HS-5 (cell line): ENCODE measurements at regions not wholly inside any gene's neighbourhood (a gene's known extent, or its start where the extent isn't known, plus 50 kb on each side); places are given as distances from the start of the nearest gene placed in this dataset.
"Not testable (repeated sequence)": the region's sequence is repeated elsewhere in the genome, so short reads cannot be mapped to it uniquely, and the experiment has no call there.

Experiments used
- DNase-seq: peaks from one replicate; pipeline ENCODE4 v3.0.0-alpha.2; 2012; ENCODE audit warnings: low read depth

GRCh38 chr13:104635879-104636278, 1569.7 kb upstream of the SLC10A2 start:
- no peak for DNase-seq

DNA sequence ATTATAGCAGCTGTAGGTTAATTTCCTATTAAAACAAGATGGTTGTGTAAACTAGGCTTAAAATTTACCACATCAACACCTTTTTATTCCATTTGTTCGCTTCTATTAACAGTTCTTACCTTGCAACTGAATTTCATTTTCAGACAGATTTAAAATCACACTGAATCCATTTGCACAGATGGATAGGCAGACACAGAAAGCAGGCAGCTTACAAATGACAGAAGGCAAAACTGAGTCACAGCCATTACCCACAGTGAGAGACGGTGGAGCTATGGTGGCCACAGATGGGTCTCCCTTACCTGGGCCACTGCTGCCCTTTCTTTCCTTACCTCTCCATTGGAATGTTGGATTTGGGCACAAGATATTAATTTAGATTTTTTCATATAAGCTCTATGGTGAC, 1567.8 kb upstream of the SLC10A2 start:
- no peak for DNase-seq

GRCh38 chr13:104632736-104633135, 1566.5 kb upstream of the SLC10A2 start:
- DNase-seq: no peak

DNA sequence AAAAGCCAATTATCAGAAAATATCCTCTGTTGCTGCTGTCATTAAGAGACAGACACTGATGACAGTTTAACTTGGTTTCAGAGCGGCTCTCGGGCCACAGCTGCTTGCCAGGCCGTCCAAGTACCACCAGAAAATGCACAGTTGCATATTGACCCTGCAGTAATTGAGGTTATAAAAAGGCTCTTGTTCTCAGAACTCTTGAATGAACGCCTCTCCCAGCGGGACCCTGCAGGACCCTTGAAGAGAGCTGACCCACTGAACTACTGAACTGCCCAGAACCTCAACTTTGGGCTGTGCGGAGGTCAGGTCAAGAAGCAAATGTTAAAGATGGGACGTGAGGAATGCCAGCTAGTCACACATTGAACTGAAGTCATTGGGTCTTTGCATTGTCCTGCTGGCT, 1559.0 kb upstream of the SLC10A2 start:
- DNase-seq: no peak

DNA sequence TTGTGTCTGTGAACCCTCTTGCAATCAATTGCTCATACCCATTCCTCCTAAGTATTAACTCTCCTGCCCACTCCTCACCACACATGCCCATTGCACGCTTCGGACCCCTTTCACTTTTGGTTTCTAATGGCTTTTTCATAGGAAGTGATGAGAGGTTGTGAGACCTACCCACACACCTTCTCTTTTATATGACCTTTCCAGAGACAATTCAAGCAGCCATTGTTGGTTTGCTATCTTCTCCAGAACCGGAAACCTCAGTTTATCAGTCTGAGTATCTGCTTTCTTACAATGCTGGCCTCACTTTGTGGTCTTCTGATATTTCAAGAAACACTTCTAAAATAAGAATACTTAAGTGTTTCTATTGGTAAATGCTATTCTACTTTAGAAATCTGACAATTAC, 1550.8 kb upstream of the SLC10A2 start:
- DNase-seq: no peak

DNA sequence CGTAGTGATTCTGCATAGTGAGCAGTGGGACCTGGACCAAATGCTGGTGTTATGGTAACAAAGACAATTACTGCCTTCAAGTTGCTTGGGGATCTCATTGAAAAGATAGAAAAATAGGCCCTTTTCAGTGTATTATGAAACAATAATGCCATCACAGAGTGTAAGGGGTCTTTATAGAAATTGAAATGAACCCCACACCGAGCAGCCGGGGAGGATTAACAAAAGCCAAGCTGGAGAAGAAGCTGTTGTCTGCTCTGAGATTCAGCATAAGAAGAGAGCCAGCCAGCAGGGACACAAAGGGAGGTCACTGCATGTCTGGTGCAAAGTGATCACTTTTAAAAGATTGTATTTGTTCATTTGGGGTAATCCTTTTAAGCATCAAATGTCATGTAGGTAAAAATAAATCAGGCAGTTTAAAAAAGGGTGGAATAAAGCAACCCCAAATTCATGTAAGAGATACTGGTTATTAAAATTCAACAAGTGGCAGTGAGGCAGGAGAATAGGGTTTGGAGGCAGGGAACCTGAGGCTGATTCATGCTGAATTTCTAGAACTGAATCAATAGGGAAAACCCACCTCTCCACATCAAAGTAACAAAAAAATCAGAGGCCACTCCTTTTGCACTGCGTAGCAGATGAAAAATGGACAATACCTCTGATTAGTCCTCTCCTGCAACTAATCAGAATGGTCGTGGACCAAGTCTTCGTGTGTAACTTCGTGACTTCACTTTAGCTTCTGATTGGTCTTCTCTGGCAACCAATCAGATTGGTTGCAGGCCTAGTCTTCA, 1548.3 kb upstream of the SLC10A2 start:
- no peak for DNase-seq

DNA sequence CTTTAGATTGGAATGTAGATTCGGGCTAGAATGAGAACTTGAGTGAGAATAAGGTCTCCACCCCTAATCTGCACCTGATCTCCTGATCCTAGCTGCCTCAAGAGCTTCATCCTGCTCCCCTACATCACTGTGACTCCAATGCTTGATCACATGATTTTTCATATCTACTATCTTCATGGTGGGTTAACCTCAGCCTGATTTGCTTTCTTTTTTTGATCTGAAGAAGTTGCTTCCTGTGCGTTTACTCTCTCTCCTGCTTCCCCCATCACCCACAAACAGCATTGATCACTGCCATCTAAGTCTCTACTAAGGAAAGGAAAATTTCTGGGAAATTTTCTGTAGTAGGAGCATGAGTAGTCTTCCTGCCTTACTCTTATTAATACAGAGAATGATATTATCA, 1542.1 kb upstream of the SLC10A2 start:
- no peak for DNase-seq

DNA sequence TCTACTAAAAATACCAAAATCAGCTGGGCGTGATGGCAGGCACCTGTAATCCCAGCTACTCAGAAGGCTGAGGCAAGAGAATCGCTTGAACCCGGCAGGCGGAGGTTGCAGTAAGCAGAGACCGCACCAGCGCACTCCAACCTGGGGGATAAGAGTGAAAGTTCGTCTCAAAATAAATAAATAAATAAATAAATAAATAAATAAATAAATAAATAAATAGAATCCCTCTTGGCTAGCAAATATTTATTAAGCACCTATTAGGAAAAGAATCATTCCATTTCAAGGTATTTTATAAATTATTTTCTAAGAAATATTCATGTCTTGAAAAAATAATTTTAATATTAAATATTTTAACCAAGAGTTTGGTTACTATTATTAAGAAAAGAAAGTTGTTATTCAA, 1539.2 kb upstream of the SLC10A2 start:
- not testable (repeated sequence) for DNase-seq

GRCh38 chr13:104597546-104598180, 1531.4 kb upstream of the SLC10A2 start:
- no peak for DNase-seq

DNA sequence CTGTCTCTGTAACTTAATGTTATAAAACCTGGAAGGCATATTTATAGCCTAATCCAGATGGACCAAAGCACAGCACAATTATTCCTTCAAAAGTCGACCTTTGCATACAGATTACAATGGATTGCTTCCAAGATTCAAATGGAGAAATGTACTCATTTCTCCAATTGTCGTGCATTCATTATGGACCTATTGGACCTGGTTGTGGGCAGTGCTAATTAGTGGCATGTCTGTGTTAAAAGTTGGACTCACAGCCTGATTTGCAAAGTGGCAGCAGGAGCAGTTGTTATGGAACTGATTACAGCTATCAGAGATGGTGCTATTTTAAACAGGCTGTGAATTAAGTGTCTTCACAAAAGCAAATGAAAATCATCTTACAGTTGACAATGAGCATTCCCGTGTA, 1529.3 kb upstream of the SLC10A2 start:
- DNase-seq: no peak

GRCh38 chr13:104594806-104595205, 1528.6 kb upstream of the SLC10A2 start:
- no peak for DNase-seq

GRCh38 chr13:104593693-104594092, 1527.5 kb upstream of the SLC10A2 start:
- no peak for DNase-seq

- DNase-seq: no peak
Measured at GRCh38 chr13:104593251-104593576, 1527.0 kb upstream of the SLC10A2 start.

GRCh38 chr13:104592545-104593250, 1526.5 kb upstream of the SLC10A2 start:
- no peak for DNase-seq

DNA sequence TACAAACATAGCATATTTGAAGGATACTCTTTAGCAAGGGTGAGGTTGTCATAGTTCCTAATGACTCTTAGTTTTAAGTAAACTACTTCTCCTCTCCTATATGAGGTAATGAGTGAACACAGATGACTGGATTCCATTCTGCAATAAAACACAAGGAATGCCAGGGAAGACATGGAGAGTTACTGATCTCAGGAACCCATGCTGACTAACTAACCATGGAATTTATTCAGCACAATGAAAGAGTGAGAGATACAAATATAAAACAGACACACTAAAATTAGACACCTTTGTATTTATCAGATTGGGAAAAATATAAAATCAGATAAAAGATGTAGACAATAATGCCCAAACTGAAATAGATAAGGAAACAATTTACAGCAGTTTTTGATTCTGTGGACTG, 1525.9 kb upstream of the SLC10A2 start:
- DNase-seq: peak; percentile 42

DNA sequence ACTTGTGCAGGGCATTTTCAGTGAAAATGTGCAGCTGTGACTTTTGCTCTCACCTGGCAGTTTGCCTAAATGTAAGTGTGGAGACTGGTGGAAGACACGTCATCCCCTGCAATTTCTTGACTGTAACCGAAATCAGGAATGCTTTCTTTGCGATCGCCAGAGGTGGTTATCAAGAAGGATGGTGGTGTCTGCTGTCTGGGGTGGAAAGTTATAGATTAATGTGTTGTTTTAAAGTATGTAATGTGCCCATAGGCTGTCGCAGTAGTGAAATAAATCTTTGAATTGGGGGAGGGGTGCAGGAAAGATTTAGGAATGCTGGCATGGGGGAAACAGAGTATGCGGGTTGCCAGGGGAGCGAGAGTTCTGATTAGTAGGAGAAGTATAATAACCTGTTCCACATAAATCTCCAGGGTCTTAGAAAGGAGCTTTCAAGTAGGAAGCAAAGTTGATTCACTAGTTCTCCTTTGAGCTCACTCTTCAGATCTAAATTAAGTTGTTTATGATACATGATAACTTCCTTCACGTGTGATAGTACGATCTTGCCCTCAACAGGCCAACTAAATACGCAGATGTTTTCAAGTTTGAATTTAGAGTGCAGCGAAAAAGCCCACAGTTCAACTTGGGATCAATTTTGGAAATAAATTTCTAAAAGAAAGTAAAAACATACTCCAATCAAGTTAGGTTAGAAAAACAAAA, 1520.0 kb upstream of the SLC10A2 start:
- no peak for DNase-seq

GRCh38 chr13:104584481-104584880, 1518.3 kb upstream of the SLC10A2 start:
- no peak for DNase-seq

- DNase-seq: no peak
Measured at GRCh38 chr13:104580931-104581330, 1514.7 kb upstream of the SLC10A2 start.

- no peak for DNase-seq
Measured at GRCh38 chr13:104577071-104577815, 1511.0 kb upstream of the SLC10A2 start.

- DNase-seq: no peak
Measured at GRCh38 chr13:104571893-104572229, 1505.6 kb upstream of the SLC10A2 start.

DNA sequence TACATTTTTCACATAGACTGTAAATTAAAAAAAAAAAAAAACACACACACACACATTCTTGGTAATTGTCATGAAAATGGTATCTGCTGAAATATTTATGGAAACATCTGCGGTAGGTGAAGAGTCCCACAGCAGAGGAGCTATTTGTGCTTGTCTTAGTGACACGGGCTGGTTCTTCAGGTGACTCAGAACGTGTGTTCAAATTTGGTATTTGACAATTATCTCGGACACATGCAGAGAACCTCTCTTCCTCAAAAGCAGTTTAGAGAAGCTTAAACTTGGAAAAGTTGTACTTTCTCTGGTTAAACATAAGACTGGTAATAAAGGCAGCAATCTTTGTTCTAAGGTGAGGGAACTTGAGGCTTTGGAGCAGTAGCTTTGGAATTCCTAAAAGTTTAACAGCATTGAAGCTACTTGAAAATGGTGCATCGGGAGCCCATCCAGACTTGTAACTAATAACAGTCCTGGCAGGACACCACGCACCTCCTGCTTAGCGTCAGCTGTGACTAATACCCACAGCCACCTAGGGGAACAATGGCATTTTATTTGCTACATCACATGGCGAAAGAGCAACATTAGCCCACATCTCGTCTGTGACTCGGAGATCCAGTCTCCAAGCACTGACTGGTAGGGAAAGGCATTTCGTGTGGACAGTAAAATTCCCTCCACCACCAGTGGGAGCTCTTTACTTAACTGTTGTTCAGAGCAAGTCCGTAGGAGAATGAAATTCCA, 1505.1 kb upstream of the SLC10A2 start:
- DNase-seq: peak; percentile 56
